OCI-LY7 (cell line): ENCODE measurements at regions not wholly inside any gene's neighbourhood (a gene's known extent, or its start where the extent isn't known, plus 50 kb on each side); places are given as distances from the start of the nearest gene placed in this dataset.

Source experiments
- BruUV-seq: library from RNA; stranded (reverse); fragments of 400-500 nt; replicated peaks from 2 replicates; lab custom pipeline; 2021; lab: Mats Ljungman, UMichigan
- CTCF ChIA-PET: fragments of 300-600 bp; sonication (Branson Sonifier 250); formaldehyde crosslinking; loops from one replicate; lab custom pipeline; 2022; ENCODE audit warnings: antibody characterized with exemption; ENCODE audit not compliant: unreplicated experiment; lab: Charles Lee
- POLR2A ChIA-PET: fragments of 300-600 bp; sonication (Branson Sonifier 250); formaldehyde crosslinking; loops from one replicate; lab custom pipeline; 2022; ENCODE audit warnings: antibody characterized with exemption; lab: Charles Lee
- DNase-seq: peaks from one replicate; pipeline ENCODE4 v3.0.0-alpha.2; 2015; ENCODE audit warnings: low spot score
- H2AFZ ChIP-seq: fragments of 200-600 bp; sonication (generic), shearing (Covaris generic); 2 replicates; pipeline ENCODE4 v1.6.1; 2014; ENCODE audit warnings: mild to moderate bottlenecking, antibody characterized with exemption, low read length, moderate library complexity
- H3K27ac ChIP-seq: fragments of 200-600 bp; sonication (generic); 2 replicates; pipeline ENCODE4 v1.5.1; 2014; ENCODE audit warnings: mixed run types, low read depth, mild to moderate bottlenecking, moderate library complexity, low read length, inconsistent platforms; ENCODE audit not compliant: poor library complexity, severe bottlenecking
- H3K36me3 ChIP-seq: fragments of 200-600 bp; sonication (generic); 2 replicates; pipeline ENCODE4 v1.6.1; 2014; ENCODE audit warnings: mild to moderate bottlenecking, antibody characterized with exemption, low read length, moderate library complexity, mixed read lengths; ENCODE audit not compliant: insufficient read depth
- H3K4me1 ChIP-seq: fragments of 200-600 bp; sonication (generic); 2 replicates; pipeline ENCODE4 v1.5.1; 2014; ENCODE audit warnings: mild to moderate bottlenecking, low read length; ENCODE audit not compliant: insufficient read depth, poor library complexity, severe bottlenecking
- H3K4me2 ChIP-seq: fragments of 200-600 bp; sonication (generic); 2 replicates; pipeline ENCODE4 v1.6.1; 2014; ENCODE audit warnings: mild to moderate bottlenecking, low read length
- H3K4me3 ChIP-seq: fragments of 200-600 bp; sonication (generic); 2 replicates; pipeline ENCODE4 v1.5.1; 2014; ENCODE audit warnings: mild to moderate bottlenecking, low read depth, low read length; ENCODE audit not compliant: poor library complexity, severe bottlenecking
- H3K79me2 ChIP-seq: fragments of 200-600 bp; sonication (generic); 2 replicates; pipeline ENCODE4 v1.6.1; 2016; ENCODE audit warnings: low read depth, mild to moderate bottlenecking, low read length, moderate library complexity, mixed read lengths; ENCODE audit not compliant: insufficient read depth
- H3K9me2 ChIP-seq: fragments of 200-600 bp; sonication (generic); 2 replicates; pipeline ENCODE4 v1.6.1; 2016; ENCODE audit warnings: mild to moderate bottlenecking, low read length, mixed read lengths; ENCODE audit not compliant: insufficient read depth
- H3K9me3 ChIP-seq: fragments of 200-600 bp; sonication (generic); 2 replicates; pipeline ENCODE4 v1.6.1; 2014; ENCODE audit warnings: mild to moderate bottlenecking, mixed run types, low read length, mixed read lengths
- H4K20me1 ChIP-seq: fragments of 200-600 bp; sonication (generic); 2 replicates; pipeline ENCODE4 v1.6.1; 2014; ENCODE audit warnings: mild to moderate bottlenecking, antibody characterized with exemption, low read length, moderate library complexity, mixed read lengths; ENCODE audit not compliant: insufficient read depth
- EZH2phosphoT487 ChIP-seq: fragments of 200-600 bp; sonication (generic); IDR thresholded peaks from 2 replicates; pipeline ENCODE4 v1.6.1; 2018; ENCODE audit warnings: low read depth, borderline replicate concordance, mild to moderate bottlenecking, mixed run types, antibody characterized with exemption, low read length, moderate library complexity, mixed read lengths
- intact Hi-C: fragments of 100-400 bp; cut with micrococcal nuclease; formaldehyde crosslinking; loops from one replicate; pipeline ENCODE4 v1.10.0; 2022; ENCODE audit not compliant: unreplicated experiment
- TF ChIP-seq, protein P1 (sequence below): fragments of 200-600 bp; sonication (generic); conservative IDR thresholded peaks from 2 replicates; pipeline ENCODE4 v1.5.1; 2014; ENCODE audit warnings: mild to moderate bottlenecking, antibody characterized with exemption, low read length, moderate library complexity, mixed read lengths

DNA sequence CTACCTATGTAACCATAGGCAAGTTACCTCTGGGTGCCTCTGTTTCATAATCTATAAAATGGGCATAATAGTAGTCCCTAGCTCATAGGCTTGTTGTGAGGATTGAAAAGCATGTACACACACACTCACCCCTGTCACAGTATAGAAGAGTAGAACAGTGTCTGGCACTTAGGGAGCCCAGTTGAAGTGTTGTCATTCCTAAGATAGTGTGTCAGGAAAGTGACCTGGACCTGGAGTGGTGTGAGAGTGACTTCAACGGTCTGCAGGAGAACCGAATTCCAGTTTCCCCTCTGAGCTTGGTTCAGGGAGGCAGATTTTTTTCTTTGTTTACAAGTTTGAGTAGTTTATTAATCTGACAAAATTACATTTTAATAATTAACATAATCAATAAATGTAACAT lies 229.9 kb upstream of the MAP3K7 start:
- DNase-seq: no peak

GRCh38 chr6:90811596-90812226 lies 224.8 kb upstream of the MAP3K7 start:
- POLR2A ChIA-PET: no interaction called here
- TF ChIP-seq EZH2phosphoT487: no peak
- TF ChIP-seq, protein P1, sequence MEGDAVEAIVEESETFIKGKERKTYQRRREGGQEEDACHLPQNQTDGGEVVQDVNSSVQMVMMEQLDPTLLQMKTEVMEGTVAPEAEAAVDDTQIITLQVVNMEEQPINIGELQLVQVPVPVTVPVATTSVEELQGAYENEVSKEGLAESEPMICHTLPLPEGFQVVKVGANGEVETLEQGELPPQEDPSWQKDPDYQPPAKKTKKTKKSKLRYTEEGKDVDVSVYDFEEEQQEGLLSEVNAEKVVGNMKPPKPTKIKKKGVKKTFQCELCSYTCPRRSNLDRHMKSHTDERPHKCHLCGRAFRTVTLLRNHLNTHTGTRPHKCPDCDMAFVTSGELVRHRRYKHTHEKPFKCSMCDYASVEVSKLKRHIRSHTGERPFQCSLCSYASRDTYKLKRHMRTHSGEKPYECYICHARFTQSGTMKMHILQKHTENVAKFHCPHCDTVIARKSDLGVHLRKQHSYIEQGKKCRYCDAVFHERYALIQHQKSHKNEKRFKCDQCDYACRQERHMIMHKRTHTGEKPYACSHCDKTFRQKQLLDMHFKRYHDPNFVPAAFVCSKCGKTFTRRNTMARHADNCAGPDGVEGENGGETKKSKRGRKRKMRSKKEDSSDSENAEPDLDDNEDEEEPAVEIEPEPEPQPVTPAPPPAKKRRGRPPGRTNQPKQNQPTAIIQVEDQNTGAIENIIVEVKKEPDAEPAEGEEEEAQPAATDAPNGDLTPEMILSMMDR: no peak
- CTCF ChIA-PET: no interaction called here

More for the DNA sequence above, 229.9 kb upstream of the MAP3K7 start:
- ChIA-PET POLR2A (interaction anchor here (0.6 kb wide), 1 partner anchor 13 kb away, joined by 3 read pairs; no protein-coding TSS in a partner anchor), CTCF (no interaction called here)
- no peaks in the 10 kb centered on the region for H3K4me1 ChIP-seq
- BruUV-seq: no TSS peak
- no peak overlapping the region for H3K4me2 ChIP-seq
- H3K9me2 ChIP-seq: no peaks in the 10 kb centered on the region
- H3K4me3 ChIP-seq: no peak overlapping the region
- no peak overlapping the region for H2AFZ ChIP-seq
- no peaks in the 10 kb centered on the region for H3K79me2 ChIP-seq
- intact Hi-C loops: no loop called here
- H3K9me3 ChIP-seq: no peaks in the 10 kb centered on the region
- no peak overlapping the region for H3K27ac ChIP-seq
- no peaks in the 10 kb centered on the region for H4K20me1 ChIP-seq
- TF ChIP-seq EZH2phosphoT487: no peak
- TF ChIP-seq, protein P1: no peak
- H3K36me3 ChIP-seq: no peaks in the 10 kb centered on the region

GRCh38 chr6:90809035-90809434 lies 222.2 kb upstream of the MAP3K7 start:
- Histone ChIP-seq H3K79me2 (no peaks in the 10 kb centered on the region), H3K27ac (no peak overlapping the region), H3K9me2 (no peaks in the 10 kb centered on the region), H3K36me3 (no peaks in the 10 kb centered on the region), H3K4me3 (no peak overlapping the region), H3K9me3 (no peaks in the 10 kb centered on the region), H3K4me2 (no peak overlapping the region), H3K4me1 (no peaks in the 10 kb centered on the region), H2AFZ (no peak overlapping the region), H4K20me1 (no peaks in the 10 kb centered on the region)
- CTCF ChIA-PET: no interaction called here
- intact Hi-C loops: no loop called here
- DNase-seq: no peak
- no TSS peak for BruUV-seq
- POLR2A ChIA-PET: no interaction called here
- TF ChIP-seq, protein P1: no peak
- TF ChIP-seq EZH2phosphoT487: no peak

More at GRCh38 chr6:90811596-90812226, 224.8 kb upstream of the MAP3K7 start:
- DNase-seq: no peak
- Histone ChIP-seq H3K4me2 (no peak overlapping the region), H3K36me3 (no peaks in the 10 kb centered on the region), H3K27ac (no peak overlapping the region), H4K20me1 (no peaks in the 10 kb centered on the region), H2AFZ (no peak overlapping the region), H3K9me3 (no peaks in the 10 kb centered on the region), H3K79me2 (no peaks in the 10 kb centered on the region), H3K9me2 (no peaks in the 10 kb centered on the region), H3K4me1 (no peaks in the 10 kb centered on the region), H3K4me3 (no peak overlapping the region)
- intact Hi-C loops: no loop called here
- no TSS peak for BruUV-seq
